ENCODE measurements at regions not wholly inside any gene's neighbourhood (a gene's known extent, or its start where the extent isn't known, plus 50 kb on each side); places are given as distances from the start of the nearest gene placed in this dataset.

GRCh38 chr11:110972106-110972505 is 259.9 kb upstream of the ARHGAP20 start:
- in situ Hi-C loops (cut with MboI; ENCODE audit: low pct_unique_long_range_greater_than_20kb, low sequenced_read_pairs, unreplicated experiment), result no loop called here
- DNase-seq (ENCODE audit: low spot score), result no peak
- no peak for TF ChIP-seq CTCF (IDR thresholded peaks at IDR 0.05; ENCODE audit: extremely low read depth, insufficient read depth, missing control alignments)

GRCh38 chr11:110971140-110971539 is 258.9 kb upstream of the ARHGAP20 start:
- no peak for TF ChIP-seq CTCF (IDR thresholded peaks at IDR 0.05; ENCODE audit: extremely low read depth, insufficient read depth, missing control alignments)
- DNase-seq (ENCODE audit: low spot score), result no peak

GRCh38 chr11:110968348-110969062 is 256.3 kb upstream of the ARHGAP20 start:
- DNase-seq (ENCODE audit: low spot score), result no peak
- no peak for TF ChIP-seq CTCF (IDR thresholded peaks at IDR 0.05; ENCODE audit: extremely low read depth, insufficient read depth, missing control alignments)
- in situ Hi-C loops (cut with MboI; ENCODE audit: low pct_unique_long_range_greater_than_20kb, low sequenced_read_pairs, unreplicated experiment), result no loop called here

More at GRCh38 chr11:110971140-110971539, 258.9 kb upstream of the ARHGAP20 start:
- in situ Hi-C loops (cut with MboI; ENCODE audit: low pct_unique_long_range_greater_than_20kb, low sequenced_read_pairs, unreplicated experiment), result no loop called here

GRCh38 chr11:110966131-110966530 is 253.9 kb upstream of the ARHGAP20 start:
- in situ Hi-C loops (cut with MboI; ENCODE audit: low pct_unique_long_range_greater_than_20kb, low sequenced_read_pairs, unreplicated experiment), result no loop called here
- TF ChIP-seq CTCF (IDR thresholded peaks at IDR 0.05; ENCODE audit: extremely low read depth, insufficient read depth, missing control alignments), result no peak
- no peak for DNase-seq (ENCODE audit: low spot score)

- in situ Hi-C loops (cut with MboI; ENCODE audit: low pct_unique_long_range_greater_than_20kb, low sequenced_read_pairs, unreplicated experiment), result no loop called here
- no peak for TF ChIP-seq CTCF (IDR thresholded peaks at IDR 0.05; ENCODE audit: extremely low read depth, insufficient read depth, missing control alignments)
- no peak for DNase-seq (ENCODE audit: low spot score)
These were observed 250.7 kb upstream of the ARHGAP20 start for GRCh38 chr11:110962921-110963320.

- no peak for DNase-seq (ENCODE audit: low spot score)
- no peak for TF ChIP-seq CTCF (IDR thresholded peaks at IDR 0.05; ENCODE audit: extremely low read depth, insufficient read depth, missing control alignments)
- in situ Hi-C loops (cut with MboI; ENCODE audit: low pct_unique_long_range_greater_than_20kb, low sequenced_read_pairs, unreplicated experiment), result no loop called here
These were observed 247.9 kb upstream of the ARHGAP20 start for GRCh38 chr11:110960167-110960566.
